Smooth muscle cell (in vitro differentiated cells): ENCODE measurements at regions not wholly inside any gene's neighbourhood (a gene's known extent, or its start where the extent isn't known, plus 50 kb on each side); places are given as distances from the start of the nearest gene placed in this dataset.

Experiments
- DNase-seq: peaks from one replicate; lab custom pipeline; 2025; ENCODE audit not compliant: unreplicated experiment; lab: John Stamatoyannopoulos, UW
- H2AFZ ChIP-seq: fragments of 200-600 bp; sonication (generic); 2 replicates; pipeline ENCODE4 v1.6.0; 2016; ENCODE audit warnings: antibody characterized with exemption, low read depth, mild to moderate bottlenecking
- H3F3A ChIP-seq: fragments of 200-600 bp; sonication (generic); 2 replicates; pipeline ENCODE4 v1.6.0; 2017; ENCODE audit warnings: antibody characterized with exemption, low read depth
- H3K27ac ChIP-seq: fragments of 200-600 bp; sonication (generic); 2 replicates; pipeline ENCODE4 v1.5.1; 2016; ENCODE audit warnings: low read depth, mild to moderate bottlenecking
- H3K27me3 ChIP-seq: fragments of 200-600 bp; sonication (generic); 2 replicates; pipeline ENCODE4 v1.6.1; 2016; ENCODE audit warnings: low read depth, mild to moderate bottlenecking
- H3K36me3 ChIP-seq: fragments of 200-600 bp; sonication (generic); 2 replicates; pipeline ENCODE4 v1.5.1; 2016; ENCODE audit warnings: low read depth
- H3K4me1 ChIP-seq: fragments of 200-600 bp; sonication (generic); 2 replicates; pipeline ENCODE4 v1.5.1; 2016; ENCODE audit warnings: low read depth
- H3K4me2 ChIP-seq: fragments of 200-600 bp; sonication (generic); 2 replicates; pipeline ENCODE4 v1.6.0; 2016; ENCODE audit warnings: mild to moderate bottlenecking
- H3K4me3 ChIP-seq: fragments of 200-600 bp; sonication (generic); 2 replicates; pipeline ENCODE4 v1.5.1; 2016; ENCODE audit warnings: mild to moderate bottlenecking
- H3K79me2 ChIP-seq: fragments of 200-600 bp; sonication (generic); 2 replicates; pipeline ENCODE4 v1.6.0; 2016; ENCODE audit warnings: low read depth, mild to moderate bottlenecking
- H3K9ac ChIP-seq: fragments of 200-600 bp; sonication (generic); 2 replicates; pipeline ENCODE4 v1.6.0; 2016; ENCODE audit warnings: low read depth
- H3K9me3 ChIP-seq: fragments of 200-600 bp; sonication (generic); replicated peaks from 2 replicates; pipeline ENCODE4 v1.5.1; 2016; ENCODE audit warnings: low read depth
- H4K20me1 ChIP-seq: fragments of 200-600 bp; sonication (generic); 2 replicates; pipeline ENCODE4 v1.6.0; 2016; ENCODE audit warnings: low read depth
- CTCF ChIP-seq: fragments of 200-600 bp; sonication (generic); IDR thresholded peaks from 2 replicates; pipeline ENCODE4 v1.5.1; 2017; ENCODE audit warnings: borderline replicate concordance, mild to moderate bottlenecking, antibody characterized with exemption; ENCODE audit not compliant: insufficient read depth, poor library complexity, severe bottlenecking
- WGBS: methylation state at CpG from one replicate; pipeline ENCODE4 v1.1.7; 2016; ENCODE audit warnings: low lambda C conversion rate; 5-methylcytosine and 5-hydroxymethylcytosine counted together

- 90% methylated on average over 20 of the region's 20 CpGs for whole genome bisulfite sequencing
- no peak for DNase-seq
- H3F3A ChIP-seq: no peaks in the 10 kb centered on the region
Observed at GRCh38 chr10:42953684-42954674, 122.9 kb upstream of the RET start.

GRCh38 chr10:42954766-42955492 is 121.9 kb upstream of the RET start:
- 66% methylated on average over 4 of the region's 4 CpGs for WGBS
- no peaks in the 10 kb centered on the region for H3K4me1 ChIP-seq
- no peak for DNase-seq

More at GRCh38 chr10:42953684-42954674, 122.9 kb upstream of the RET start:
- Histone ChIP-seq H2AFZ (no peak overlapping the region), H3K9me3 (no peaks in the 10 kb centered on the region), H3K27ac (no peak overlapping the region), H3K4me1 (no peaks in the 10 kb centered on the region), H3K4me2 (no peak overlapping the region), H3K79me2 (no peaks in the 10 kb centered on the region), H4K20me1 (no peaks in the 10 kb centered on the region), H3K27me3 (peaks cover 10% of the 10 kb centered on the region), H3K9ac (no peak overlapping the region), H3K4me3 (no peak overlapping the region), H3K36me3 (no peaks in the 10 kb centered on the region)
- TF ChIP-seq CTCF: no peak

GRCh38 chr10:42955493-42955889 is 121.4 kb upstream of the RET start:
- Histone ChIP-seq H3K27ac (no peak overlapping the region), H2AFZ (no peak overlapping the region), H3F3A (no peaks in the 10 kb centered on the region), H3K36me3 (no peaks in the 10 kb centered on the region), H3K4me1 (no peaks in the 10 kb centered on the region), H3K4me3 (no peak overlapping the region), H3K9ac (no peak overlapping the region), H3K4me2 (no peak overlapping the region), H3K27me3 (peaks cover 10% of the 10 kb centered on the region), H3K9me3 (no peaks in the 10 kb centered on the region), H4K20me1 (no peaks in the 10 kb centered on the region), H3K79me2 (no peaks in the 10 kb centered on the region)
- TF ChIP-seq CTCF: no peak
- WGBS: 89% methylated on average over 3 of the region's 3 CpGs
- no peak for DNase-seq

More at GRCh38 chr10:42954766-42955492, 121.9 kb upstream of the RET start:
- Histone ChIP-seq H3K27ac (no peak overlapping the region), H3K4me3 (no peak overlapping the region), H3F3A (no peaks in the 10 kb centered on the region), H3K4me2 (no peak overlapping the region), H3K79me2 (no peaks in the 10 kb centered on the region), H3K36me3 (no peaks in the 10 kb centered on the region), H2AFZ (no peak overlapping the region), H4K20me1 (no peaks in the 10 kb centered on the region), H3K9me3 (no peaks in the 10 kb centered on the region), H3K27me3 (peaks cover 10% of the 10 kb centered on the region), H3K9ac (no peak overlapping the region)
- no peak for TF ChIP-seq CTCF
